OCI-LY1 (cell line): ENCODE measurements at regions not wholly inside any gene's neighbourhood (a gene's known extent, or its start where the extent isn't known, plus 50 kb on each side); places are given as distances from the start of the nearest gene placed in this dataset.

Source experiments
- H2AFZ ChIP-seq: fragments of 200-600 bp; sonication (generic), shearing (Covaris generic); 2 replicates; pipeline ENCODE4 v1.6.0; 2014; ENCODE audit warnings: antibody characterized with exemption, mild to moderate bottlenecking, low read length
- H3F3A ChIP-seq: fragments of 200-600 bp; sonication (generic), shearing (Covaris generic); 2 replicates; pipeline ENCODE4 v1.6.0; 2014; ENCODE audit warnings: mild to moderate bottlenecking, antibody characterized with exemption, low read length, moderate library complexity; ENCODE audit not compliant: insufficient read depth
- H3K27ac ChIP-seq: fragments of 200-600 bp; sonication (generic); 2 replicates; pipeline ENCODE4 v1.5.1; 2014; ENCODE audit warnings: low read length, mixed run types, mild to moderate bottlenecking, low read depth; ENCODE audit not compliant: poor library complexity, severe bottlenecking
- H3K27me3 ChIP-seq: fragments of 200-600 bp; sonication (generic); 2 replicates; pipeline ENCODE4 v1.6.0; 2014; ENCODE audit warnings: antibody characterized with exemption, mild to moderate bottlenecking, low read length, moderate library complexity; ENCODE audit not compliant: insufficient read depth
- H3K36me3 ChIP-seq: fragments of 200-600 bp; sonication (generic); 2 replicates; pipeline ENCODE4 v1.6.1; 2014; ENCODE audit warnings: mild to moderate bottlenecking, antibody characterized with exemption, low read length, moderate library complexity, mixed read lengths; ENCODE audit not compliant: insufficient read depth
- H3K4me1 ChIP-seq: fragments of 200-600 bp; sonication (generic); 2 replicates; pipeline ENCODE4 v1.5.1; 2014; ENCODE audit warnings: mild to moderate bottlenecking, low read length, moderate library complexity; ENCODE audit not compliant: insufficient read depth, severe bottlenecking
- H3K4me2 ChIP-seq: fragments of 200-600 bp; sonication (generic), shearing (Covaris generic); 2 replicates; pipeline ENCODE4 v1.6.1; 2014; ENCODE audit warnings: low read length
- H3K4me3 ChIP-seq: fragments of 200-600 bp; sonication (generic); 2 replicates; pipeline ENCODE4 v1.5.1; 2014; ENCODE audit warnings: low read length, low read depth, mild to moderate bottlenecking, mixed read lengths; ENCODE audit not compliant: poor library complexity, severe bottlenecking
- H3K79me2 ChIP-seq: fragments of 200-600 bp; shearing (Covaris generic); 2 replicates; pipeline ENCODE4 v1.6.1; 2016; ENCODE audit warnings: mixed run types, low read length, mixed read lengths; ENCODE audit not compliant: insufficient read depth
- H3K9ac ChIP-seq: fragments of 200-600 bp; sonication (generic), shearing (Covaris generic); 2 replicates; pipeline ENCODE4 v1.6.1; 2014; ENCODE audit warnings: mild to moderate bottlenecking, low read length, mixed read lengths
- H3K9me2 ChIP-seq: fragments of 200-600 bp; sonication (generic), shearing (Covaris generic); 2 replicates; pipeline ENCODE4 v1.6.1; 2014; ENCODE audit warnings: low read depth, mild to moderate bottlenecking, low read length, mixed read lengths
- H3K9me3 ChIP-seq: fragments of 200-600 bp; shearing (Covaris generic); 2 replicates; pipeline ENCODE4 v1.6.1; 2014; ENCODE audit warnings: low read length, mixed read lengths
- H4K20me1 ChIP-seq: fragments of 200-600 bp; sonication (generic), shearing (Covaris generic); 2 replicates; pipeline ENCODE4 v1.6.0; 2016; ENCODE audit warnings: mild to moderate bottlenecking, low read length; ENCODE audit not compliant: insufficient read depth
- EZH2 ChIP-seq: fragments of 200-600 bp; sonication (generic), shearing (Covaris generic); IDR thresholded peaks from 2 replicates; pipeline ENCODE4 v1.8.0; 2017; ENCODE audit warnings: borderline replicate concordance, mixed run types, mild to moderate bottlenecking, antibody characterized with exemption, low read length, moderate library complexity, mixed read lengths
- TF ChIP-seq, protein P1 (sequence below): fragments of 200-600 bp; sonication (generic), shearing (Covaris generic); IDR thresholded peaks from 2 replicates; pipeline ENCODE4 v1.5.1; 2017; ENCODE audit warnings: mild to moderate bottlenecking, antibody characterized with exemption, low read length, moderate library complexity, mixed read lengths

DNA sequence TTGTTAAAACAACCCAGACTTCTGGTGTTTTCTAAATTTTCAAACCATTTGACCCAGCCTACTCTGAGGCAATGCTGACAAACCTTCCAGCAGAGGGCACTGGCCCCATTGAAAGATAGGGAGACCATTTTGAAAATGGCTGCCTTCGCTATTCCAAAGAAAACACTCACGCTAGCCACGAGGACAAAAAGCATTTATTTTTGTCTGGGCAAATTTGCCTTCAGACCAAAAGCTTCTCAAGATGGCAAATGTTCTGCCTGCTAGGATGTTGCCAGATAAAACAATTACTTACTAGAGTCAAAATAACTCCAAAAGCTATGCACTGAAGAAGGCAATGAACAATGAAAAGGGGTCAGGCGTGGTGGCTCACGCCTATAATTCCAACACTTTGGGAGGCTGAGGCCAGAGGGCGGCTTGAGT, 296.7 kb upstream of the IRX5 start:
- Histone ChIP-seq H3K27ac (no peak overlapping the region), H3K4me2 (peak overlapping the region; percentile 36; the same call in 1 of the 2 replicates), H3K4me1 (no peaks in the 10 kb centered on the region), H3K79me2 (no peaks in the 10 kb centered on the region), H3K36me3 (no peaks in the 10 kb centered on the region), H3F3A (no peaks in the 10 kb centered on the region), H3K9ac (no peak overlapping the region), H3K9me3 (no peaks in the 10 kb centered on the region), H3K27me3 (0 out of 2 replicates have a peak, but pooled peaks cover 4% of the 10 kb centered on the region), H2AFZ (no peak overlapping the region), H4K20me1 (no peaks in the 10 kb centered on the region), H3K9me2 (no peaks in the 10 kb centered on the region), H3K4me3 (peak overlapping the region; percentile 14)
- TF ChIP-seq, protein P1, sequence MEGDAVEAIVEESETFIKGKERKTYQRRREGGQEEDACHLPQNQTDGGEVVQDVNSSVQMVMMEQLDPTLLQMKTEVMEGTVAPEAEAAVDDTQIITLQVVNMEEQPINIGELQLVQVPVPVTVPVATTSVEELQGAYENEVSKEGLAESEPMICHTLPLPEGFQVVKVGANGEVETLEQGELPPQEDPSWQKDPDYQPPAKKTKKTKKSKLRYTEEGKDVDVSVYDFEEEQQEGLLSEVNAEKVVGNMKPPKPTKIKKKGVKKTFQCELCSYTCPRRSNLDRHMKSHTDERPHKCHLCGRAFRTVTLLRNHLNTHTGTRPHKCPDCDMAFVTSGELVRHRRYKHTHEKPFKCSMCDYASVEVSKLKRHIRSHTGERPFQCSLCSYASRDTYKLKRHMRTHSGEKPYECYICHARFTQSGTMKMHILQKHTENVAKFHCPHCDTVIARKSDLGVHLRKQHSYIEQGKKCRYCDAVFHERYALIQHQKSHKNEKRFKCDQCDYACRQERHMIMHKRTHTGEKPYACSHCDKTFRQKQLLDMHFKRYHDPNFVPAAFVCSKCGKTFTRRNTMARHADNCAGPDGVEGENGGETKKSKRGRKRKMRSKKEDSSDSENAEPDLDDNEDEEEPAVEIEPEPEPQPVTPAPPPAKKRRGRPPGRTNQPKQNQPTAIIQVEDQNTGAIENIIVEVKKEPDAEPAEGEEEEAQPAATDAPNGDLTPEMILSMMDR, result peak; percentile 68
- no peak for TF ChIP-seq EZH2

DNA sequence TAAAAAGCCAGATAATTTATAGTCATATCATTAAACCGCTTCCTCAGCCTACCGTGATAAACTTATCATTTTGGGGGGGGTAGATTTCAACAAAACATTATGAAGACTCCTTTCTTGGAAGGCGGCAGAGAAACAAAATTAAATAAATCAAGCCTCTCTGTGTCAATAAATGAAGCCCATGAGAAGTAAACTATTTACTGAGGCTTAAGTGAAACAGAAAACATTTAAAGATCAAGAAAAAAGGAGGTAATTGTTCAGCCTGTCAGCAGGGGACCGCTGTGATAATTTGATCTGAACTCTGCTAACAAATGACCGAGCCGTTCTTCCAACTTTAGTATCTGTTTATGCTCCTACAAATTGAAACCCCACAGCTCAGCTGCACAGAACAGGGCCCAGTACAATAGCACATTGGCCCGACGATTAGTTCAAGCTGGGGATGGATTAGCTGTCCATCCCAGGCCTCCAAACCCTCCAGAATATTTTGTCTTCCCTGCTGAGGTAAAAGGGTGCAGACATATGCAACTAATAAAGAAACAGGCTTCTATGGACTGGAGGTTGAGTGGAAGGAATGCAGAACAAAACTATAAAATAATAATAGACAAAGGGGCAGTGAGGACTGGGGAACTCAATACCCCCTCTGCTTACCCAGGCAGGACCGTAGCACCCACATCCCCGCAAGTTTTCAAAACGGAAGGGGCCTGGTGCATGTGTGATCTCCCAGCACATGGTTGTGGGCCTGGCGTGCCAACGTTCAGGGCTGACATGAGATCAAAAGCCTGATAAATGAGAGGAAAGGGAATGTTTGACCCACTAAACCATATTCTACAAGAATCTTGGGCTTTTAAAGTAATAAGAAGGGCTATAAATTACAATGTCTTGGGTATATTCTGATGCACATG, 298.1 kb upstream of the IRX5 start:
- Histone ChIP-seq H3K79me2 (no peaks in the 10 kb centered on the region), H3K4me1 (no peaks in the 10 kb centered on the region), H3K36me3 (no peaks in the 10 kb centered on the region), H3F3A (no peaks in the 10 kb centered on the region), H3K9me3 (no peaks in the 10 kb centered on the region), H3K4me3 (no peak overlapping the region), H3K27me3 (0 out of 2 replicates have a peak, but pooled peaks cover 4% of the 10 kb centered on the region), H3K27ac (no peak overlapping the region), H3K9me2 (no peaks in the 10 kb centered on the region), H4K20me1 (no peaks in the 10 kb centered on the region), H3K9ac (no peak overlapping the region), H3K4me2 (no peak overlapping the region), H2AFZ (no peak overlapping the region)
- no peak for TF ChIP-seq EZH2
- TF ChIP-seq, protein P1, result no peak

DNA sequence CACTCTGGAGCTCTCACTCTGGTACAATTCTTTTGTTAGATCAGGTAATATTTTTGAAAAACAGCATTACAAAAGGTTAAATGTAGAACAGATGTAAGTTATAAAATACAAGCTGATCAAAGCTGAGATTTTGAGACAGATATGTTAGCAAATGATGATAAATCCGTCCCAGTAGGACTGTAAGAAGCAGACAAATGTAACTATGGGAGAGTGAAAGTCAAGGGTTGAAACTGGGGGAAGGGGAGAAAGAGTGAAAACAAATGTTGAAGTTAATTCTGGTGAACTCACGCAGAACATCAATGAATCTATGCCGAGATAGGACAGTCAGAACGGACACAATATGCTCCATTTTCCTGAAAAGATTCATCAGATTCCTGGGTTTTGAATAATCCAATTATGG, 298.9 kb upstream of the IRX5 start:
- Histone ChIP-seq H3K36me3 (no peaks in the 10 kb centered on the region), H3K79me2 (no peaks in the 10 kb centered on the region), H4K20me1 (no peaks in the 10 kb centered on the region), H3K27ac (no peak overlapping the region), H3K9me2 (no peaks in the 10 kb centered on the region), H3F3A (no peaks in the 10 kb centered on the region), H2AFZ (no peak overlapping the region), H3K4me1 (no peaks in the 10 kb centered on the region), H3K9ac (no peak overlapping the region), H3K9me3 (no peaks in the 10 kb centered on the region), H3K4me2 (no peak overlapping the region), H3K4me3 (no peak overlapping the region), H3K27me3 (0 out of 2 replicates have a peak, but pooled peaks cover 4% of the 10 kb centered on the region)
- no peak for TF ChIP-seq EZH2
- TF ChIP-seq, protein P1, result no peak
